ENCODE measurements at regions not wholly inside any gene's neighbourhood (a gene's known extent, or its start where the extent isn't known, plus 50 kb on each side); places are given as distances from the start of the nearest gene placed in this dataset.

DNA sequence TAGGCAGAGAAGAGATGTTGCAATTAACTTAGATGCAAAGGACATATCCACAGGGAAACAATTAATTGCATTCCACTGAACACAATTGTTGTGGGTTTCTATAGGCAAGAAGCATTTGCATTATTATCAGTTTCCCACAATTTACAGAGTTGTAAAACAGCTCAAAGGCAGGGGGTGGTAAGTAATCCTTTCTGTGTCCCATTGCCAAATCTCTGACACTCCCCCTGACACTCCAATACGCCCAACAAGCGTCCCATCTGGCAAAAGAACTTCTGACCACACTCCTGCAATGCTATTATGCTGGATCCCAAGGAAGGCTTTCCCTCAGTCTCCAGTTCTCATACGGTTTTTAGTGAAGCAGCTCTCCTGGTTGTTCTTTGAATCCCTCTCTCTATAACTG is 179.8 kb downstream of the CXCL12 start (continued):
- TF ChIP-seq, protein P1, sequence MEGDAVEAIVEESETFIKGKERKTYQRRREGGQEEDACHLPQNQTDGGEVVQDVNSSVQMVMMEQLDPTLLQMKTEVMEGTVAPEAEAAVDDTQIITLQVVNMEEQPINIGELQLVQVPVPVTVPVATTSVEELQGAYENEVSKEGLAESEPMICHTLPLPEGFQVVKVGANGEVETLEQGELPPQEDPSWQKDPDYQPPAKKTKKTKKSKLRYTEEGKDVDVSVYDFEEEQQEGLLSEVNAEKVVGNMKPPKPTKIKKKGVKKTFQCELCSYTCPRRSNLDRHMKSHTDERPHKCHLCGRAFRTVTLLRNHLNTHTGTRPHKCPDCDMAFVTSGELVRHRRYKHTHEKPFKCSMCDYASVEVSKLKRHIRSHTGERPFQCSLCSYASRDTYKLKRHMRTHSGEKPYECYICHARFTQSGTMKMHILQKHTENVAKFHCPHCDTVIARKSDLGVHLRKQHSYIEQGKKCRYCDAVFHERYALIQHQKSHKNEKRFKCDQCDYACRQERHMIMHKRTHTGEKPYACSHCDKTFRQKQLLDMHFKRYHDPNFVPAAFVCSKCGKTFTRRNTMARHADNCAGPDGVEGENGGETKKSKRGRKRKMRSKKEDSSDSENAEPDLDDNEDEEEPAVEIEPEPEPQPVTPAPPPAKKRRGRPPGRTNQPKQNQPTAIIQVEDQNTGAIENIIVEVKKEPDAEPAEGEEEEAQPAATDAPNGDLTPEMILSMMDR (IDR thresholded peaks at IDR 0.05; ENCODE audit: control extremely low read depth in 1 of 3, insufficient read depth in 1 of 3, low read depth in 1 of 3, low read length in 3 of 3): no peak
- TF ChIP-seq RAD21 (IDR thresholded peaks at IDR 0.05 in 1 of 2, conservative IDR thresholded peaks at IDR 0.05 in 1 of 2; ENCODE audit: low read depth in 2 of 2, low read length in 2 of 2) (no peak), KDM4A (IDR thresholded peaks at IDR 0.05; ENCODE audit: low read depth, low read length, severe bottlenecking) (no peak), RBBP5 (IDR thresholded peaks at IDR 0.05; ENCODE audit: borderline replicate concordance, low read depth, low read length) (no peak), RXRA (IDR thresholded peaks at IDR 0.05; ENCODE audit: insufficient read depth, low read depth, low read length) (no peak), KDM1A (IDR thresholded peaks at IDR 0.05; ENCODE audit: borderline replicate concordance, low read length) (no peak)
- TF ChIP-seq, protein P2, sequence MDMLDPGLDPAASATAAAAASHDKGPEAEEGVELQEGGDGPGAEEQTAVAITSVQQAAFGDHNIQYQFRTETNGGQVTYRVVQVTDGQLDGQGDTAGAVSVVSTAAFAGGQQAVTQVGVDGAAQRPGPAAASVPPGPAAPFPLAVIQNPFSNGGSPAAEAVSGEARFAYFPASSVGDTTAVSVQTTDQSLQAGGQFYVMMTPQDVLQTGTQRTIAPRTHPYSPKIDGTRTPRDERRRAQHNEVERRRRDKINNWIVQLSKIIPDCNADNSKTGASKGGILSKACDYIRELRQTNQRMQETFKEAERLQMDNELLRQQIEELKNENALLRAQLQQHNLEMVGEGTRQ (IDR thresholded peaks at IDR 0.05; ENCODE audit: low read length): no peak

Data from H1 (cell line).